Colonic mucosa (tissue), 4 donors: ENCODE measurements at regions not wholly inside any gene's neighbourhood (a gene's known extent, or its start where the extent isn't known, plus 50 kb on each side); places are given as distances from the start of the nearest gene placed in this dataset.

Source experiments
- DNase-seq: peaks from one replicate; pipeline ENCODE4 v3.0.0-alpha.2; 2020
- H3K27ac ChIP-seq: fragments of 200-600 bp; one replicate; pipeline ENCODE4 v1.8.0; 2021
- H3K27me3 ChIP-seq: fragments of 200-600 bp; one replicate; pipeline ENCODE4 v1.8.0; 2021
- H3K36me3 ChIP-seq: fragments of 200-600 bp; one replicate; pipeline ENCODE4 v1.8.0; 2021
- H3K4me1 ChIP-seq: fragments of 200-600 bp; one replicate; pipeline ENCODE4 v1.8.0; 2021; ENCODE audit warnings: mild to moderate bottlenecking
- H3K4me3 ChIP-seq: fragments of 200-600 bp; one replicate; pipeline ENCODE4 v1.8.0; 2021
- H3K9ac ChIP-seq, 2 donors: one replicate each; pipeline ENCODE4 v1.7.0; 2013; ENCODE audit warnings: control low read depth in 2 of 2, low read depth in 2 of 2, low read length in 2 of 2
- H3K9me3 ChIP-seq: fragments of 200-600 bp; one replicate; pipeline ENCODE4 v1.8.0; 2021
- CTCF ChIP-seq: fragments of 200-600 bp; IDR thresholded peaks from one replicate; pipeline ENCODE4 v1.8.0; 2022; ENCODE audit warnings: antibody characterized with exemption, mild to moderate bottlenecking
- intact Hi-C: fragments of 100-400 bp; cut with DNase I; formaldehyde crosslinking; loops from one replicate; pipeline ENCODE4 v1.14.1; 2022
- donor health status: healthy.
- donor health status: DM: no; HTN: no; CAD: no.
- donor health status: DM: no; HTN: no; CAD: no.

- no peaks in the 10 kb centered on the region for H3K4me1 ChIP-seq
- no peaks in the 10 kb centered on the region for H3K9me3 ChIP-seq
- no peak overlapping the region for H3K4me3 ChIP-seq
- no peak for TF ChIP-seq CTCF
- DNase-seq, result no peak
- intact Hi-C loops, result no loop called here
- no peaks in the 10 kb centered on the region for H3K36me3 ChIP-seq
- no peak overlapping the region for H3K27ac ChIP-seq
- no peaks in the 10 kb centered on the region for H3K27me3 ChIP-seq
- no peak overlapping the region for H3K9ac ChIP-seq
These were observed 224.0 kb downstream of the TXNL1 start for GRCh38 chr18:56414357-56414756.

GRCh38 chr18:56413862-56414261, 224.5 kb downstream of the TXNL1 start:
- H3K27ac ChIP-seq, result no peak overlapping the region
- H3K9ac ChIP-seq, result no peak overlapping the region
- no peak for DNase-seq
- intact Hi-C loops, result no loop called here
- H3K27me3 ChIP-seq, result no peaks in the 10 kb centered on the region
- no peaks in the 10 kb centered on the region for H3K4me1 ChIP-seq
- H3K9me3 ChIP-seq, result no peaks in the 10 kb centered on the region
- H3K4me3 ChIP-seq, result no peak overlapping the region
- H3K36me3 ChIP-seq, result no peaks in the 10 kb centered on the region
- no peak for TF ChIP-seq CTCF

- Histone ChIP-seq H3K9ac (no peak overlapping the region), H3K27ac (no peak overlapping the region), H3K9me3 (no peaks in the 10 kb centered on the region), H3K4me1 (no peaks in the 10 kb centered on the region), H3K36me3 (no peaks in the 10 kb centered on the region), H3K4me3 (no peak overlapping the region), H3K27me3 (no peaks in the 10 kb centered on the region)
- no peak for DNase-seq
- intact Hi-C loops, result no loop called here
- TF ChIP-seq CTCF, result no peak
These were observed 225.4 kb downstream of the TXNL1 start for GRCh38 chr18:56412951-56413350.

GRCh38 chr18:56409736-56410135, 228.7 kb downstream of the TXNL1 start:
- TF ChIP-seq CTCF, result no peak
- no peak overlapping the region for H3K9ac ChIP-seq
- H3K4me1 ChIP-seq, result no peaks in the 10 kb centered on the region
- DNase-seq, result no peak
- H3K9me3 ChIP-seq, result no peaks in the 10 kb centered on the region
- intact Hi-C loops, result no loop called here
- H3K36me3 ChIP-seq, result no peaks in the 10 kb centered on the region
- H3K27ac ChIP-seq, result no peak overlapping the region
- no peak overlapping the region for H3K4me3 ChIP-seq
- H3K27me3 ChIP-seq, result no peaks in the 10 kb centered on the region

GRCh38 chr18:56407646-56408180, 230.7 kb downstream of the TXNL1 start:
- no peak overlapping the region for H3K9ac ChIP-seq
- no peaks in the 10 kb centered on the region for H3K27me3 ChIP-seq
- TF ChIP-seq CTCF, result no peak
- H3K27ac ChIP-seq, result no peak overlapping the region
- no peaks in the 10 kb centered on the region for H3K4me1 ChIP-seq
- no peak for DNase-seq
- intact Hi-C loops, result no loop called here
- H3K9me3 ChIP-seq, result no peaks in the 10 kb centered on the region
- H3K4me3 ChIP-seq, result no peak overlapping the region
- no peaks in the 10 kb centered on the region for H3K36me3 ChIP-seq
